ENCODE measurements at regions not wholly inside any gene's neighbourhood (a gene's known extent, or its start where the extent isn't known, plus 50 kb on each side); places are given as distances from the start of the nearest gene placed in this dataset.

GRCh38 chr2:142200062-142200461, 69.2 kb upstream of the LRP1B start:
- H3K36me3 Mint-ChIP-seq: no peaks in the 10 kb centered on the region
- H3K27ac Mint-ChIP-seq: no peak overlapping the region
- no peaks in the 10 kb centered on the region for H3K4me1 Mint-ChIP-seq
- CTCF ChIA-PET: no interaction called here
- ATAC-seq (no peak), DNase-seq (no peak)
- peaks cover 13% of the 10 kb centered on the region for H3K9me3 Mint-ChIP-seq (ENCODE audit: low read depth)
- no peaks in the 10 kb centered on the region for H3K27me3 Mint-ChIP-seq
- no peak overlapping the region for H3K4me3 Mint-ChIP-seq

GRCh38 chr2:142199073-142199472, 68.3 kb upstream of the LRP1B start:
- no peak for ATAC-seq
- DNase-seq: no peak
- Mint-ChIP-seq H3K27me3 (no peaks in the 10 kb centered on the region), H3K27ac (no peak overlapping the region), H3K4me3 (no peak overlapping the region), H3K36me3 (no peaks in the 10 kb centered on the region), H3K4me1 (no peaks in the 10 kb centered on the region), H3K9me3 (ENCODE audit: low read depth) (peaks cover 12% of the 10 kb centered on the region)
- CTCF ChIA-PET: no interaction called here

GRCh38 chr2:142190805-142191204, 60.0 kb upstream of the LRP1B start:
- Mint-ChIP-seq H3K4me1 (no peaks in the 10 kb centered on the region), H3K36me3 (no peaks in the 10 kb centered on the region), H3K27ac (no peak overlapping the region), H3K27me3 (no peaks in the 10 kb centered on the region), H3K4me3 (no peak overlapping the region), H3K9me3 (ENCODE audit: low read depth) (peaks cover 8% of the 10 kb centered on the region)
- CTCF ChIA-PET: no interaction called here
- DNase-seq (no peak), ATAC-seq (no peak)

GRCh38 chr2:142189501-142189900, 58.7 kb upstream of the LRP1B start:
- no peaks in the 10 kb centered on the region for H3K36me3 Mint-ChIP-seq
- H3K4me3 Mint-ChIP-seq: no peak overlapping the region

GRCh38 chr2:142188562-142188961, 57.7 kb upstream of the LRP1B start:
- ATAC-seq (no peak), DNase-seq (no peak)
- Mint-ChIP-seq H3K27ac (no peak overlapping the region), H3K9me3 (ENCODE audit: low read depth) (peaks cover 6% of the 10 kb centered on the region), H3K27me3 (no peaks in the 10 kb centered on the region), H3K4me1 (no peaks in the 10 kb centered on the region), H3K36me3 (no peaks in the 10 kb centered on the region), H3K4me3 (no peak overlapping the region)
- CTCF ChIA-PET: no interaction called here

More at GRCh38 chr2:142189501-142189900, 58.7 kb upstream of the LRP1B start:
- peaks cover 6% of the 10 kb centered on the region for H3K9me3 Mint-ChIP-seq (ENCODE audit: low read depth)
- no peaks in the 10 kb centered on the region for H3K4me1 Mint-ChIP-seq
- DNase-seq: no peak
- no peak overlapping the region for H3K27ac Mint-ChIP-seq
- ATAC-seq: no peak
- H3K27me3 Mint-ChIP-seq: no peaks in the 10 kb centered on the region
- CTCF ChIA-PET: no interaction called here

GRCh38 chr2:142180820-142181533, 50.2 kb upstream of the LRP1B start:
- CTCF ChIA-PET: no interaction called here
- ATAC-seq (no peak), DNase-seq (no peak)
- Mint-ChIP-seq H3K9me3 (ENCODE audit: low read depth) (peaks cover 6% of the 10 kb centered on the region), H3K4me3 (no peak overlapping the region), H3K27me3 (no peaks in the 10 kb centered on the region), H3K27ac (no peak overlapping the region), H3K36me3 (peaks cover 1% of the 10 kb centered on the region), H3K4me1 (no peaks in the 10 kb centered on the region)

All from activated CD8-positive, alpha-beta memory T cell treated with anti-CD3 and anti-CD28 coated beads, Interleukin-2, amount 10 ng/mL, durations not matched to agents 7 days and 5 days (primary cell).